HUES64 (cell line): ENCODE measurements at regions not wholly inside any gene's neighbourhood (a gene's known extent, or its start where the extent isn't known, plus 50 kb on each side); places are given as distances from the start of the nearest gene placed in this dataset.

Experiments
- H3K27ac ChIP-seq: 2 replicates; pipeline ENCODE4 v1.7.0; 2013; ENCODE audit warnings: low read depth, low read length, inconsistent platforms
- H3K27me3 ChIP-seq: 2 replicates; pipeline ENCODE4 v1.6.1; 2013; ENCODE audit warnings: mild to moderate bottlenecking, low read length; ENCODE audit not compliant: insufficient read depth
- H3K36me3 ChIP-seq: 2 replicates; pipeline ENCODE4 v1.6.1; 2013; ENCODE audit warnings: mild to moderate bottlenecking, low read length; ENCODE audit not compliant: insufficient read depth
- H3K4me1 ChIP-seq: 2 replicates; pipeline ENCODE4 v1.6.1; 2013; ENCODE audit warnings: mild to moderate bottlenecking, low read length, moderate library complexity; ENCODE audit not compliant: insufficient read depth
- H3K4me3 ChIP-seq: 2 replicates; pipeline ENCODE4 v1.5.1; 2013; ENCODE audit warnings: mild to moderate bottlenecking, low read length, moderate library complexity
- H3K9ac ChIP-seq: 2 replicates; pipeline ENCODE4 v1.6.1; 2013; ENCODE audit warnings: mild to moderate bottlenecking, low read depth, low read length
- H3K9me3 ChIP-seq: 2 replicates; pipeline ENCODE4 v1.6.1; 2013; ENCODE audit warnings: low read depth, low read length; ENCODE audit not compliant: insufficient read depth
- WGBS: fragments of 150-250, 120-280 bp; methylation state at CpG from one replicate; pipeline ENCODE4 v1.1.7; 2013; ENCODE audit warnings: missing lambda C conversion rate; 5-methylcytosine and 5-hydroxymethylcytosine counted together

DNA sequence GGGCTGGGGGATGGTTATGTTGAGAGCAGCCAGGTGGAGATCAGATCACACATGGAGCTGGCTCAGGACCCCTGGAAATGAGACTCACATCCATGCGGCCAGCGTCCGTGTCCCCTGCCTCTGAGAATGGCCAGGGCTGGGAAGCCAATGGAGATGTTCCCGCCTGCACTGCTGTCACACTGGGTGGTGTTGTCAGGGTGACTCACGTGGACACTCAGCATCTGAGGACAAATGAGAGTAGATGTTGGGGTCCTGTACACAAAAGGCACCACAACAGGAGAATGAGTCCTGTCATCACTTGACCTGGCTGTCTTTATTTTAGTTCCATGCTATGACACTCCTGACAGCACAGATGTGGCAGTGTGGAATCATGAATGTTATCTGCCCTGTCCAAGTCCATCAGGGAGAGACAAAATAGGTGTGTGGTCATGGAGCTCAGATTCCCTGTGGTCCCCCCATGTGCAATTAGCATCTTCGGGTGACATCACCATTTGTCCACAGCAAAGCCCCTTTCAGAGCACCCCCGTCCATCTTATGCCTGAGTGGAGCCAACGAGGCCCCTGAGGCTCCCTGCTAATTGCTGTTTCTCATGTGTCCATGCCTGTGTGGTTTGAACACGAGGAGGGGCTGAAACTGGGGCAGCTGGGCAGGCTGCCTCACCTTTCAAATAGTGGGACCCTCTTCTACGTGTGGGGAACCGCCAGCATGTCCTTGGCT is 393.5 kb downstream of the AACS start:
- Histone ChIP-seq H3K36me3 (no peaks in the 10 kb centered on the region), H3K27me3 (no peaks in the 10 kb centered on the region), H3K9ac (no peak overlapping the region), H3K4me3 (no peak overlapping the region), H3K4me1 (peaks cover 10% of the 10 kb centered on the region; the same call in 1 of the 2 replicates), H3K27ac (no peak overlapping the region), H3K9me3 (no peaks in the 10 kb centered on the region)
- 91% methylated on average over 11 of the region's 11 CpGs for WGBS

DNA sequence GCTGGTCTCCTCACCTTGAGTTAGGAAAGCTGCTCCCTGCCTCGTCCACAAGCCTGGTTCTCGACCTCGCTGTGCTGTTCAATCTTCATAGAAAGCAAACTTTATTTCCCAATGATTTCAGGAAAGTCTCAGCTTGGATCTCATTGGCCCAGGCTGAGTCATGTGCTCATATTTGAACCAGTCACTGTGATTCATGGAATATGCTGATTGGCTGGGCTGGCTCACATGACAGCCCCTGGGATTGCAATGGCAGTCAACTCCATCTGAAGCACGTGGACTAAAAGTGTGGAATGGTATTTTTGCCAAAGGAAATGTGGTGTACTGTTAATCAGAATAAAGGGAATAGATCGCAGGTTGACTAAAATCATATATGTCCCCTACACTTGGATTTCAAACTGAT is 396.6 kb downstream of the AACS start:
- no peaks in the 10 kb centered on the region for H3K36me3 ChIP-seq
- H3K27ac ChIP-seq: no peak overlapping the region
- no peaks in the 10 kb centered on the region for H3K4me1 ChIP-seq
- H3K9me3 ChIP-seq: no peaks in the 10 kb centered on the region
- no peak overlapping the region for H3K4me3 ChIP-seq
- WGBS: 90% methylated on average over 5 of the region's 5 CpGs
- no peaks in the 10 kb centered on the region for H3K27me3 ChIP-seq
- H3K9ac ChIP-seq: no peak overlapping the region

- 98% methylated on average over 2 of the region's 2 CpGs for WGBS
- H3K4me1 ChIP-seq: no peaks in the 10 kb centered on the region
- no peak overlapping the region for H3K27ac ChIP-seq
Observed at GRCh38 chr12:125463386-125463785, 398.2 kb downstream of the AACS start.

DNA sequence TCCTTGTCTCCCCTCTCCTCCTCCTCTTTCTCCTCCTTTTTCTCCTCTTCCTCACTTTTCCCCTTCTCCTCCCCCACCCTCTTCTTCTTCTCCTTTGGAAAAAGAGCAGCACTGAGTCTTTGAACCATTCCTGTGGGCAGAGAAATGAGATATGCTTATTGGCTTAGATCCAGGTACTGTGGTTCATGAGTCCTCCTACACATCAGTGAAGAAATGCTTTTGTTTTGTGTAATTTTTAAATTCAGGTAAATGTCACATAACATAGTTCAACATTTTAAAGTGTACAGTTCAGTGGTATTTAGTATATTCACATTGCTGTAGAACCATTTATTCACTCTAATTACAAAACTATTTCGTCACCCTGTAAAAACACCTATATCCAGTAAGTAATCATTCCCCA is 402.1 kb downstream of the AACS start:
- H3K9me3 ChIP-seq: no peaks in the 10 kb centered on the region
- WGBS: 92% methylated on average over 1 of the region's 1 CpG
- no peaks in the 10 kb centered on the region for H3K4me1 ChIP-seq
- H3K9ac ChIP-seq: no peak overlapping the region
- H3K36me3 ChIP-seq: no peaks in the 10 kb centered on the region
- no peak overlapping the region for H3K27ac ChIP-seq
- H3K4me3 ChIP-seq: no peak overlapping the region
- H3K27me3 ChIP-seq: no peaks in the 10 kb centered on the region

More at GRCh38 chr12:125463386-125463785, 398.2 kb downstream of the AACS start:
- Histone ChIP-seq H3K27me3 (no peaks in the 10 kb centered on the region), H3K36me3 (no peaks in the 10 kb centered on the region), H3K4me3 (no peak overlapping the region), H3K9ac (no peak overlapping the region), H3K9me3 (no peaks in the 10 kb centered on the region)

- Histone ChIP-seq H3K9ac (no peak overlapping the region), H3K9me3 (no peaks in the 10 kb centered on the region; the same call in 1 of the 2 replicates), H3K4me3 (no peak overlapping the region), H3K4me1 (no peaks in the 10 kb centered on the region), H3K36me3 (no peaks in the 10 kb centered on the region), H3K27me3 (no peaks in the 10 kb centered on the region), H3K27ac (no peak overlapping the region)
- 89% methylated on average over 1 of the region's 1 CpG for WGBS
Observed at GRCh38 chr12:125469683-125470082, 404.4 kb downstream of the AACS start.

DNA sequence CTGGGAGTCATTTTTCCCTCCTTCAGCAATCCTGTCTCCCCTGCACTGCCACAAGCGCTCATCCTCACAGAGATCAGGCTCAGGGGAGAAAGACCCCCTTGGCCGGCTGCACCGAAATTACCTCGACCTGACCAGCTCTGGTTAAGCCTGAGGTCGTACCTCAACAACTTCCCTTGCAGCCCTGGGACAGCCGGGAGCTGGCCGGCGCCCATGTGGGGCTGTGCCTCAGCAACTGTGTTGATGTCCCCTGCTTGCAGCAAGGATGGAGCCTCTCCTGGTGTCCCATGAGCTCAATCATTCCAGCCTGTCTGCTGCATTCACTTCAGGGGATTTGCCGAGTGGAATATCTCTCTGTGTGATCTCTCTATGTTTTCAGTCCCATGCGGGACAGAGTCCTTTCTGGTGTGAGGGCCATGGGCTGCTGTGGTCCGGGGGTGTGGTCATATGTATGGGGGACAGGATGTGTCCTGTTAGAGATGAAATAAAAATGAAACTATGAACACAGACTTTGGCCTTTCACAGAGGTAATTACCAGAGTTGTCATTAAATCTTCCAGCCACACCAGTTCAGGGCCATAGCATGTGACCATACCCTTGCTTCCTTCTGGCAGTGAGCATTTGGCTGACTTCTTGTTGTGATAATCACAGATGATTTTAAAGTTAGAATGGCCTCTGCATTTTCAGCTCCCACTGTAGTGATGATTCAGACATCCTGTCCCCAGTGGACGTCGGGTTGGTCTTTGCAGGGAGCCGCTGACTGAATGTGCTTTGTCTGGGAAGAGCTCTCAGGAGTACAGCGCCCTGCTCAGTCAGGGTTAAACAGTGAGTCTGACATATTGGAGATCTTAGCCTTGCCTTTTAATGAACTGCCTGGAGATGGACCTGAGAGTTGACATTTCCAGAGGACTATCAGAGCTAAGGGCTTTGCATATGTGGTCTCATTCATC is 405.9 kb downstream of the AACS start:
- Histone ChIP-seq H3K27me3 (no peaks in the 10 kb centered on the region), H3K9me3 (no peaks in the 10 kb centered on the region; the same call in 1 of the 2 replicates), H3K4me3 (no peak overlapping the region), H3K4me1 (no peaks in the 10 kb centered on the region), H3K36me3 (no peaks in the 10 kb centered on the region), H3K27ac (no peak overlapping the region), H3K9ac (no peak overlapping the region)
- WGBS: 90% methylated on average over 15 of the region's 15 CpGs

DNA sequence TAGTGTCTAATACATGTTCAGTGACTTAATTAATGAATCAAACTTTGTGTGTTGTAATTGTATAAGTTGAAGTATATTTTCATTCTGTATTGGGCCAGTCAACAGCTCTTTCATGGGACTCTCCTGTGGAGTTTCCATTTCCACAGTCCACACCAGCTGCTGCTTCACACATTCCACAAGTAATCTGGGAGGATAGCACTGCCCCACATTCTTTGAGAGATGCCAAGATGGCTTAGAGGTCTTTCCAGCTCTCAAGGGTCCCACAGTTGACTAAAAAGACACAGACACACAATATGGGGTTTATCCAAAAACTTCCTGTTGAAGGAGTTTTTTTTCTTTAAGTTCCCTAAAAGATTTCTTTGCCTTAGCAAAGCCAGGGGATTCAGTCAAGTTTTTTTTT is 408.3 kb downstream of the AACS start:
- Histone ChIP-seq H3K9me3 (no peaks in the 10 kb centered on the region; the same call in 1 of the 2 replicates), H3K27me3 (no peaks in the 10 kb centered on the region), H3K27ac (no peak overlapping the region), H3K4me3 (no peak overlapping the region), H3K9ac (no peak overlapping the region), H3K4me1 (0 out of 2 replicates have a peak, but pooled peaks cover 4% of the 10 kb centered on the region), H3K36me3 (no peaks in the 10 kb centered on the region)

DNA sequence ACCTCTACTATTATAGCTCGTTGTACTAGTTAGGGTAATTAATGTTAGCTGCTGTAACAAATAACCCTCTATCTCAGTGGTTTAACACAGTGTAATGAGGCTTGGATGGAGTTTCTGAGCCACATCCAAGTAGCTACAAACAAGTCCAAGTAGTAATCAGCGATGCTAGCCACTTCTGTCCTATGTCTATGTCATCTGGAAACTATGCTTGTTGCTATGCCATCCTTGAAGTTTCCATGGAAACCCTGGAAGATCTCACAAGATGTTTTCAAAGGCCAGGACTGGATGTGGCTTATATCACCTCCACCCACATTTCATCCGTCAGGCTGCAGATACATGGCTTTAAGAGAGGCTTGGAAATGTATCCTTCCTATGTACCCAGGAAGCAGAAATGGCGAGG is 422.1 kb downstream of the AACS start:
- H3K36me3 ChIP-seq: no peaks in the 10 kb centered on the region
- H3K9me3 ChIP-seq: 0 out of 2 replicates have a peak, but pooled peaks cover 5% of the 10 kb centered on the region
- no peak overlapping the region for H3K4me3 ChIP-seq
- H3K27ac ChIP-seq: no peak overlapping the region
- H3K27me3 ChIP-seq: no peaks in the 10 kb centered on the region
- 96% methylated on average over 3 of the region's 4 CpGs for WGBS
- H3K9ac ChIP-seq: no peak overlapping the region
- H3K4me1 ChIP-seq: no peaks in the 10 kb centered on the region

GRCh38 chr12:125491553-125491952 is 426.3 kb downstream of the AACS start:
- H3K9ac ChIP-seq: no peak overlapping the region
- no peaks in the 10 kb centered on the region for H3K27me3 ChIP-seq
- 0 out of 2 replicates have a peak, but pooled peaks cover 5% of the 10 kb centered on the region for H3K9me3 ChIP-seq
- WGBS: 95% methylated on average over 7 of the region's 7 CpGs
- no peak overlapping the region for H3K27ac ChIP-seq
- no peak overlapping the region for H3K4me3 ChIP-seq
- H3K36me3 ChIP-seq: no peaks in the 10 kb centered on the region
- peaks cover 10% of the 10 kb centered on the region; the same call in 1 of the 2 replicates for H3K4me1 ChIP-seq

DNA sequence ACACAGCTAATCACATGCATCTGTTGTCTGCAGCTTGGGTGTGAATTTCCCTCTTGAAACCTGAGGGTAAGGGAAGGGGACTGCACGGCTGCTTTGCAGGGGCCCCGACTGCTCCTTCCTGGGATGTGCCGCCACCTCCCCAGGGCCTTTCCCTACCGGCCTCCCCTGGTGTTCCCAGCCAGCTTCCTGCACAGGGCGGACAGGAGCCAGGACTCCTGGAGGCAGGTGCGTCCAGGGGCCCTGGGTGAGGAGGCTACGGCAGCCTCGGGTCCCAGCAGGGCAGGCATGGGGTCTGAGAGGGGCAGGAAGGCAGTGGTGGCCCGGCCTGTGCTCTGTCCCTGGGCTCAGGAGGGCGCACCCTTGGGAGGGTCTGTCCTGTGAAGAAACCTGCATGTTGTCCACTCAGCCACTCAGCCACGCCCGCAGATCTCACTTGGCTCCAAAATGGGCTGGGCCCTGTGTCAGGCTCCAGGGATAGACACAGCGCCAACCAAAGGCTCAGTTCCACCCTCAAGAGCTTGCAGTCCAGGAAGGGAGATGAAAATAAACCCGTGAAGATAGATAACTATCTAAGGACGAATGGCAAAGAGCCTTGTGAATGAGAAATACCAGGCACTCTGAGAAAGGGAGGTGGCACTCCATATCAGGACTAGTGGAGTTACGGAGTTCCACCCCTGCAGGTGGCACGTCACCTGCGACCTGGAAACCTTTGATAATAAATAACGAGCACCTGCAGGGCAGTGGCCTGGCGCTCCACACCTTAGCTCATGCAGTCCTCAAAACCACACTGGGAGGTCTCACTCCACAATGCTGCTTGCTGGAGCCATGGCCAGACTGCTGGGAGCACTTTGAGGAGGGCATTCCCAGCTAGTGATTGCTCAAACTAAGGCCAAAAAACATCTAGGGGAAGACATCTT is 427.4 kb downstream of the AACS start:
- peaks cover 10% of the 10 kb centered on the region; the same call in 1 of the 2 replicates for H3K4me1 ChIP-seq
- H3K9me3 ChIP-seq: 0 out of 2 replicates have a peak, but pooled peaks cover 5% of the 10 kb centered on the region
- WGBS: 93% methylated on average over 20 of the region's 20 CpGs
- H3K27me3 ChIP-seq: no peaks in the 10 kb centered on the region
- H3K9ac ChIP-seq: no peak overlapping the region
- no peak overlapping the region for H3K4me3 ChIP-seq
- H3K27ac ChIP-seq: no peak overlapping the region
- H3K36me3 ChIP-seq: no peaks in the 10 kb centered on the region
